Esophagus muscularis mucosa (tissue), 4 donors: ENCODE measurements at regions not wholly inside any gene's neighbourhood (a gene's known extent, or its start where the extent isn't known, plus 50 kb on each side); places are given as distances from the start of the nearest gene placed in this dataset.
A peak's percentile ranks its signal among the peaks of the same experiment; 100 is the strongest.

Source experiments
- DNase-seq: peaks from one replicate; pipeline ENCODE4 v3.0.0-alpha.2; 2017; ENCODE audit errors: extremely low spot score
- H3K27ac ChIP-seq, 4 donors: fragments of 200-600 bp; sonication (generic); replicated peaks in 1 of 4; 1 replicate in 3 of 4; 2 replicates in 1 of 4; pipeline ENCODE4 v1.5.1; 2016 to 2019; ENCODE audit warnings: mild to moderate bottlenecking in 1 of 4
- H3K27me3 ChIP-seq, 4 donors: fragments of 200-600 bp; sonication (generic); one replicate each; pipeline versions ENCODE4 v1.5.1 to v1.6.0; 2016 to 2019
- H3K36me3 ChIP-seq, 4 donors: fragments of 200-600 bp; sonication (generic); one replicate each; pipeline ENCODE4 v1.5.1; 2016 to 2019
- H3K4me1 ChIP-seq, 4 donors: fragments of 200-600 bp; sonication (generic); one replicate each; pipeline ENCODE4 v1.5.1; 2016 to 2019
- H3K4me3 ChIP-seq, 4 donors: fragments of 200-600 bp; sonication (generic); 1 replicate in 2 of 4; 2 replicates in 2 of 4; pipeline ENCODE4 v1.5.1; 2016 to 2019; ENCODE audit warnings: mild to moderate bottlenecking in 4 of 4, moderate library complexity in 1 of 4
- H3K9me3 ChIP-seq, 4 donors: fragments of 200-600 bp; sonication (generic); 1 replicate in 3 of 4; 2 replicates in 1 of 4; pipeline ENCODE4 v1.5.1; 2016 to 2019
- EP300 ChIP-seq: sonication (generic); formaldehyde crosslinking; IDR thresholded peaks from one replicate; pipeline ENCODE4 v1.6.1; 2017; ENCODE audit warnings: antibody characterized with exemption
- POLR2A ChIP-seq: fragments of 450-650 bp; IDR thresholded peaks from one replicate; pipeline ENCODE4 v1.6.1; 2017; ENCODE audit warnings: antibody characterized with exemption, moderate library complexity, mild to moderate bottlenecking, low read depth
- POLR2AphosphoS5 ChIP-seq, 2 donors: sonication (generic); formaldehyde crosslinking; IDR thresholded peaks; one replicate each; pipeline ENCODE4 v1.6.1; 2017; ENCODE audit warnings: antibody characterized with exemption in 2 of 2
- WGBS: methylation state at CpG from one replicate; pipeline ENCODE4 v1.1.5; 2018; 5-methylcytosine and 5-hydroxymethylcytosine counted together
- intact Hi-C: fragments of 100-400 bp; cut with DNase I; formaldehyde crosslinking; loops from one replicate; pipeline ENCODE4 v1.15.1; 2023
- TF ChIP-seq, protein P1 (sequence below), 3 experiments: fragments of 200-600 bp in 2 of 3; fragments of 450-650 bp in 1 of 3; sonication (generic) in 2 of 3; IDR thresholded peaks; one replicate each; pipeline ENCODE4 v1.5.1; 2017 to 2019; ENCODE audit warnings: antibody characterized with exemption in 3 of 3, mild to moderate bottlenecking in 2 of 3, moderate library complexity in 1 of 3

- intact Hi-C loops, result loop anchor here (5.0 to 10.0 kb wide), 2 partner anchors 125 to 262 kb away; partner anchors contain the start of gene TSPAN6
These were observed 72.3 kb upstream of the TNMD start for GRCh38 chrX:100512471-100512870.

DNA sequence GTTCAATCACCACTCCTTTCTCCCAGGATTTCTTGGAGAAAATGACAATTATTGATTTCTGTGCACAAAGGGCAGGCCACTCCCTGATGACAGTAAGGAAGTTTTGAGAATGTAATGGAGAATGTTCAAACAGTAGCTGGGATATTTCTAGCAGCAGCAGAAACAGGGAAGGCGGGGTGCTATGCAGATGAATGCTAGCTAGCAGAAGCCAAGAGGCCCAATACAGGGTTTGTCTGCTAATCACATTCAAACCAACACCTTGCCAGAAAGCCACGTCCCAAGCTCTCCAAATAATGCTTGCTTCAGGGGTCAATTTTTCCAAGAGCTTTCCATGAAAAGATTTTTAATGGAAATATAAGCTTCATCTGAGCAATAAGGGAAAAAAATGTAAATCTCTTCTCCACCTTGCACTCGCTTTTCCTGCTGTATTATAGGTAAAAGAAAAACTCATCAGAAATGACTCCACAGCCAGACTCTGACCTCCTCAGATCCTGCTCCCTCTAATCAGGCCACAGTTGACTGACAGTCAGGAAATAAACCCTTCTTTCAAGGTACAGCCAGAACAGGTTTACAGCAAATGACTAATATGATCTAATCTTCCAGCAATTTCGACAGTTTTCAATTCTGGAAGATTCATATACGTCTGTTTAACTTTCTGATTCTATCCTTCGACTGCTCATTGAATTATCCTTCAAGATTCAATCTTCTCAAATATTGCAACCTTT lies 84.7 kb upstream of the PCDH19 start:
- intact Hi-C loops, result no loop called here
- WGBS, result 56% methylated on average over 6 of the region's 6 CpGs
- TF ChIP-seq, protein P1, sequence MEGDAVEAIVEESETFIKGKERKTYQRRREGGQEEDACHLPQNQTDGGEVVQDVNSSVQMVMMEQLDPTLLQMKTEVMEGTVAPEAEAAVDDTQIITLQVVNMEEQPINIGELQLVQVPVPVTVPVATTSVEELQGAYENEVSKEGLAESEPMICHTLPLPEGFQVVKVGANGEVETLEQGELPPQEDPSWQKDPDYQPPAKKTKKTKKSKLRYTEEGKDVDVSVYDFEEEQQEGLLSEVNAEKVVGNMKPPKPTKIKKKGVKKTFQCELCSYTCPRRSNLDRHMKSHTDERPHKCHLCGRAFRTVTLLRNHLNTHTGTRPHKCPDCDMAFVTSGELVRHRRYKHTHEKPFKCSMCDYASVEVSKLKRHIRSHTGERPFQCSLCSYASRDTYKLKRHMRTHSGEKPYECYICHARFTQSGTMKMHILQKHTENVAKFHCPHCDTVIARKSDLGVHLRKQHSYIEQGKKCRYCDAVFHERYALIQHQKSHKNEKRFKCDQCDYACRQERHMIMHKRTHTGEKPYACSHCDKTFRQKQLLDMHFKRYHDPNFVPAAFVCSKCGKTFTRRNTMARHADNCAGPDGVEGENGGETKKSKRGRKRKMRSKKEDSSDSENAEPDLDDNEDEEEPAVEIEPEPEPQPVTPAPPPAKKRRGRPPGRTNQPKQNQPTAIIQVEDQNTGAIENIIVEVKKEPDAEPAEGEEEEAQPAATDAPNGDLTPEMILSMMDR (IDR thresholded peaks at IDR 0.05), result no peak
- TF ChIP-seq POLR2AphosphoS5 (IDR thresholded peaks at IDR 0.05) (no peak), POLR2A (no peak), EP300 (no peak)

More at GRCh38 chrX:100512471-100512870, 72.3 kb upstream of the TNMD start:
- H3K27me3 ChIP-seq, result no peaks in the 10 kb centered on the region
- no peaks in the 10 kb centered on the region for H3K9me3 ChIP-seq
- WGBS, result 29% methylated on average over 1 of the region's 1 CpG
- H3K4me3 ChIP-seq, result no peak overlapping the region
- DNase-seq, result no peak
- no peaks in the 10 kb centered on the region for H3K4me1 ChIP-seq
- H3K36me3 ChIP-seq, result no peaks in the 10 kb centered on the region
- H3K27ac ChIP-seq, result no peak overlapping the region
- TF ChIP-seq, protein P1 (IDR thresholded peaks at IDR 0.05), result peak; percentile 51 to 71 (median 63)
- no peak for TF ChIP-seq POLR2AphosphoS5 (IDR thresholded peaks at IDR 0.05)

GRCh38 chrX:100491174-100491573 lies 81.1 kb upstream of the PCDH19 start:
- no peak for DNase-seq

More for the DNA sequence above, 84.7 kb upstream of the PCDH19 start:
- Histone ChIP-seq H3K9me3 (peaks cover 0 to 15% (median 0%) of the 10 kb centered on the region in 4 donors), H3K27ac (no peak overlapping the region), H3K27me3 (no peaks in the 10 kb centered on the region), H3K4me3 (no peak overlapping the region), H3K36me3 (no peaks in the 10 kb centered on the region), H3K4me1 (no peaks in the 10 kb centered on the region)
- DNase-seq, result no peak

DNA sequence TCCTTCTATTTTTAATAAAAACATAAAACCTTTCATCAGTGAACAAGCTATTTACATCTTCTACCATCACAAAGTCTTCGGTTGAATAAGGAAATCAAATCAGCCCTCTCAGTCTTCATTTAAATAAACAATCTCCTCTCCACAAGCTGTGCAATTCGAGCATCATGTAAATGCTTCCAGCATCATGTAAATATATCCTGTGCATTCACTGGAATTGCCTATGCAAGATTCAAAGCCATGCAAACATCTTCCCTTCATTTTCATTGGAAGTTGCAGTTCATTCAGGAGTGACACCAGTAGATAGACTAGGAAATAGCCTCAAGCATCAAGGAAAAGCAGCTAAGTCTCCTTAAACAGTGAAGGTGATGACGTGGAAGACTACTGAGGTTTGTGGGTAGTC lies 77.7 kb upstream of the PCDH19 start:
- Histone ChIP-seq H3K27me3 (no peaks in the 10 kb centered on the region), H3K9me3 (no peaks in the 10 kb centered on the region), H3K27ac (no peak overlapping the region), H3K36me3 (no peaks in the 10 kb centered on the region), H3K4me1 (no peaks in the 10 kb centered on the region), H3K4me3 (no peak overlapping the region)
- WGBS, result 63% methylated on average over 3 of the region's 3 CpGs
- TF ChIP-seq POLR2A (no peak), EP300 (no peak), POLR2AphosphoS5 (IDR thresholded peaks at IDR 0.05) (no peak)
- TF ChIP-seq, protein P1 (IDR thresholded peaks at IDR 0.05), result no peak
- intact Hi-C loops, result no loop called here
- DNase-seq, result no peak

More at GRCh38 chrX:100491174-100491573, 81.1 kb upstream of the PCDH19 start:
- Histone ChIP-seq H3K4me3 (no peak overlapping the region), H3K27me3 (no peaks in the 10 kb centered on the region), H3K36me3 (no peaks in the 10 kb centered on the region), H3K9me3 (no peaks in the 10 kb centered on the region), H3K4me1 (no peaks in the 10 kb centered on the region), H3K27ac (no peak overlapping the region)
- no peak for TF ChIP-seq POLR2AphosphoS5 (IDR thresholded peaks at IDR 0.05)
- TF ChIP-seq, protein P1 (IDR thresholded peaks at IDR 0.05), result no peak
- TF ChIP-seq EP300, result no peak
- intact Hi-C loops, result no loop called here
- WGBS, result 83% methylated on average over 1 of the region's 1 CpG

- Histone ChIP-seq H3K36me3 (no peaks in the 10 kb centered on the region), H3K27ac (no peak overlapping the region), H3K9me3 (no peaks in the 10 kb centered on the region), H3K4me3 (no peak overlapping the region), H3K4me1 (no peaks in the 10 kb centered on the region), H3K27me3 (no peaks in the 10 kb centered on the region)
- intact Hi-C loops, result no loop called here
- DNase-seq, result no peak
- 54% methylated on average over 1 of the region's 1 CpG for WGBS
- TF ChIP-seq POLR2AphosphoS5 (IDR thresholded peaks at IDR 0.05) (no peak), EP300 (no peak), POLR2A (no peak)
- TF ChIP-seq, protein P1 (IDR thresholded peaks at IDR 0.05), result no peak
These were observed 74.9 kb upstream of the PCDH19 start for GRCh38 chrX:100484971-100485370.
